ENCODE measurements at regions not wholly inside any gene's neighbourhood (a gene's known extent, or its start where the extent isn't known, plus 50 kb on each side); places are given as distances from the start of the nearest gene placed in this dataset.

DNA sequence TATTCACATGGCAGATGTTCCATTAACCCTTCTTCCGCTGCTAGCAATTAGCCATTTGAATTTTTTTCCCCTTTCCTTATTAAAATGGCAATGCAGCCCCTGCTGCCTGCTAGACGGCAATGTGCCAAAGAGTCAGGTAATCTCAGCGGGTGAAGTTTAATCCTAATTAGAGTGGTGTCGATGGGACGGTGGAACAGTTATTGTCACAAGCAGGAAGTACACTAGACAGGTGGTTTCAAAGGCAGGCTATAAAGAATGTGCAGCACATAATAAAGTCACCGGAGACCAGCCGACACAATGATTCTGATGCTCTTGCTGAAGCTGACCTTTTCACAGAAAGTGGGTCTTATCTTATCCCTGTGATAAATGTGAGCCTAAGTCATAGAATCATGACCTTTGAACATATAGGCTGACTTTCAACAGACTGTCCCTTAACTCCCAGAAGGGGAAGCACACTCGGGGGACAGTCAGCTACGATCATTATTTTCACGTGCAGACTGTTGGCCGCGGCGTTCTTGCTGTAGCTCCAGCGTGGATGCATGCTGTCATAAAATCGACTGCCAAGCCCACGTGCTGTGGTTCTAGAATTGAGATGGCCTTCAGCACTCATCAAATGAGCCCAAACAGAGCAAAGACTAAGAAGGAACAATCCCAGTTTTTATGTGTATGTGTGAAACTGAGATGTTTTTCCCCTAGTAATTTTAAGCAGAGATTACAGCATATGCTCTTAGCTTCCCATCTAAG lies 926.2 kb upstream of the SOX11 start:
- TF ChIP-seq POLR2A (IDR thresholded peaks at IDR 0.05), result no peak
- TF ChIP-seq, protein P1, sequence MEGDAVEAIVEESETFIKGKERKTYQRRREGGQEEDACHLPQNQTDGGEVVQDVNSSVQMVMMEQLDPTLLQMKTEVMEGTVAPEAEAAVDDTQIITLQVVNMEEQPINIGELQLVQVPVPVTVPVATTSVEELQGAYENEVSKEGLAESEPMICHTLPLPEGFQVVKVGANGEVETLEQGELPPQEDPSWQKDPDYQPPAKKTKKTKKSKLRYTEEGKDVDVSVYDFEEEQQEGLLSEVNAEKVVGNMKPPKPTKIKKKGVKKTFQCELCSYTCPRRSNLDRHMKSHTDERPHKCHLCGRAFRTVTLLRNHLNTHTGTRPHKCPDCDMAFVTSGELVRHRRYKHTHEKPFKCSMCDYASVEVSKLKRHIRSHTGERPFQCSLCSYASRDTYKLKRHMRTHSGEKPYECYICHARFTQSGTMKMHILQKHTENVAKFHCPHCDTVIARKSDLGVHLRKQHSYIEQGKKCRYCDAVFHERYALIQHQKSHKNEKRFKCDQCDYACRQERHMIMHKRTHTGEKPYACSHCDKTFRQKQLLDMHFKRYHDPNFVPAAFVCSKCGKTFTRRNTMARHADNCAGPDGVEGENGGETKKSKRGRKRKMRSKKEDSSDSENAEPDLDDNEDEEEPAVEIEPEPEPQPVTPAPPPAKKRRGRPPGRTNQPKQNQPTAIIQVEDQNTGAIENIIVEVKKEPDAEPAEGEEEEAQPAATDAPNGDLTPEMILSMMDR (IDR thresholded peaks at IDR 0.05), result no peak

Data from lower leg skin (tissue), 3 donors.